T47D (cell line): ENCODE measurements at regions not wholly inside any gene's neighbourhood (a gene's known extent, or its start where the extent isn't known, plus 50 kb on each side); places are given as distances from the start of the nearest gene placed in this dataset.

Experiments
- DNase-seq, 2 experiments: peaks; one replicate each; pipeline versions ENCODE4 v3.0.0 to v3.0.0-alpha.2; 2011 to 2012; ENCODE audit warnings: low read depth in 1 of 2, low spot score in 1 of 2
- JUND ChIP-seq: IDR thresholded peaks from 2 replicates; pipeline ENCODE4 v1.6.1; 2012; ENCODE audit warnings: low read depth
- in situ Hi-C: cut with HindIII; loops from 2 replicates; pipeline ENCODE4 v1.10.0; 2016; ENCODE audit warnings: low sequenced_read_pairs, low pct_unique_long_range_greater_than_20kb

GRCh38 chr12:5204271-5204670 is 160.6 kb downstream of the KCNA5 start:
- in situ Hi-C loops: no loop called here
- DNase-seq: no peak
- TF ChIP-seq JUND: no peak

GRCh38 chr12:5204831-5205230 is 161.2 kb downstream of the KCNA5 start:
- DNase-seq: no peak
- TF ChIP-seq JUND: no peak
- in situ Hi-C loops: no loop called here

- no peak for TF ChIP-seq JUND
- DNase-seq: no peak
- in situ Hi-C loops: no loop called here
These were observed 162.9 kb downstream of the KCNA5 start for GRCh38 chr12:5206401-5207175.

GRCh38 chr12:5210179-5210922 is 166.7 kb downstream of the KCNA5 start:
- TF ChIP-seq JUND: no peak
- DNase-seq: no peak
- in situ Hi-C loops: no loop called here

- no peak for TF ChIP-seq JUND
- DNase-seq: no peak
- in situ Hi-C loops: no loop called here
These were observed 167.2 kb downstream of the KCNA5 start for GRCh38 chr12:5210923-5211290.

- TF ChIP-seq JUND: no peak
- DNase-seq: no peak
- in situ Hi-C loops: no loop called here
These were observed 169.7 kb downstream of the KCNA5 start for GRCh38 chr12:5213336-5213735.

- in situ Hi-C loops: no loop called here
- TF ChIP-seq JUND: no peak
- no peak for DNase-seq
These were observed 170.3 kb downstream of the KCNA5 start for GRCh38 chr12:5213990-5214389.

GRCh38 chr12:5217936-5218335 is 174.3 kb downstream of the KCNA5 start:
- DNase-seq: no peak
- no peak for TF ChIP-seq JUND
- in situ Hi-C loops: no loop called here

GRCh38 chr12:5220099-5220498 is 176.4 kb downstream of the KCNA5 start:
- TF ChIP-seq JUND: no peak
- no peak for DNase-seq
- in situ Hi-C loops: no loop called here

GRCh38 chr12:5220835-5221234 is 177.2 kb downstream of the KCNA5 start:
- DNase-seq: no peak
- in situ Hi-C loops: no loop called here
- TF ChIP-seq JUND: no peak

GRCh38 chr12:5222011-5222461 is 178.4 kb downstream of the KCNA5 start:
- DNase-seq: no peak
- in situ Hi-C loops: no loop called here
- TF ChIP-seq JUND: no peak

GRCh38 chr12:5222729-5223128 is 179.1 kb downstream of the KCNA5 start:
- DNase-seq: no peak
- no peak for TF ChIP-seq JUND
- in situ Hi-C loops: no loop called here

- TF ChIP-seq JUND: no peak
- DNase-seq: no peak
- in situ Hi-C loops: no loop called here
These were observed 180.2 kb downstream of the KCNA5 start for GRCh38 chr12:5223881-5224280.
